ENCODE measurements at regions not wholly inside any gene's neighbourhood (a gene's known extent, or its start where the extent isn't known, plus 50 kb on each side); places are given as distances from the start of the nearest gene placed in this dataset.

DNA sequence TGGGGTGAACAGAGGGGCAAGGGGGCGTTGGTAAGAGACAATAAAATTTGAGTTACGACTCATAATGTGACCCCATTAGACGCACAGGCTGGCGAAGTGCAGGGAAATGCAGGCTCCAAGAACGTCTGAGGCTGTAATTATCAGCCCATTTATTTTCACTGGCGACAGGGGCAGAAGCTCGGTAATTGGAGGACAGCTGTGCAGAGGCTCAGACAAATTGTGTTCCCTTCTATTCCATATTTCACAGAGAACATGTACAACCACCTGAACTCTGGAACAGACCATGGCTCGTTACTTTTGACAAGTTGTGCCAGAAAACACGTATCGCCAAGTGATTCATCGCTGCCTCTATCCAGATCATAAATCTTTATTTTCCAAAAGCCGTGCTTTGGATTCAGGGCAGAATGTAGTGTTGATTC, 137.3 kb upstream of the FRMD4A start:
- DNase-seq, result no peak

- DNase-seq, result no peak
Observed at GRCh38 chr10:14466257-14466656, 135.5 kb upstream of the FRMD4A start.

DNA sequence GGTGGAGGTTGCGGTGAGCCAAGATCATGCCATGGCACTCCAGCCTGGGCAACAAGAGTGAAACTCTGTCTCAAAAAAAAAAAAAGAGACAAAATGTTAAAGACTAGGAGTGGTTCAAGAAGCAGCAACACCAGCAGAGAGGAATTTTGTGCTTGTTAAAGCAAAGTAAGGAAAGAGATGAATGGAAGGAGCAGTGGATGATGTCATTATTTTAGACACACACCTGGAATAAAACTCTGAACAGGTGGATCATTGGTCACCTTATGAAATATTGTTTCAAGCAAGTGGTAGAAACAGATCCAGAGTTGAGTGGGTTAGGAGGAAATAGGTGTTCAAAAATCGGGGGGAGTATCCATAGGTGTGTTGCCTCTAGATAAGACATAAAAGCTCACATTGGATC, 129.7 kb upstream of the FRMD4A start:
- DNase-seq, result no peak

DNA sequence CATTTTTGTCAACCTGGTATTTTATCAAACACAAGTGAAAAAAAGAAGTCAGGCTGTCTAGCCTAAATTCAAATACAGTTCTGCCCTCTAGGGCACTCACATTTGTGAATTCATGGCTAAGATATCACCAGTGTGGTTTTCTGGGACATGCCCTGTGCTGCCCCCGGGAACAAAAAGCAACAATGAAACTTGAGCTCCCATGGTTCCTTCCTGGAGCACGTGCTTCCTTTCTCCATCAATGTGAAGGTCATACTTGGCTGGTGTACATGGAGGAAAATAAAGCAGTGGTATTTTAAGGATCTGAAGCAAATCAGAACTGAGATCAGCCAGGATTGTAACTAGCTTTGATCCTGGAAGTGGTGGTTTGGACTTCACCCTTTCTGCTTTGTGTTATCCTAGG, 128.9 kb upstream of the FRMD4A start:
- DNase-seq, result no peak

- no peak for DNase-seq
Observed at GRCh38 chr10:14456870-14457266, 126.1 kb upstream of the FRMD4A start.

DNA sequence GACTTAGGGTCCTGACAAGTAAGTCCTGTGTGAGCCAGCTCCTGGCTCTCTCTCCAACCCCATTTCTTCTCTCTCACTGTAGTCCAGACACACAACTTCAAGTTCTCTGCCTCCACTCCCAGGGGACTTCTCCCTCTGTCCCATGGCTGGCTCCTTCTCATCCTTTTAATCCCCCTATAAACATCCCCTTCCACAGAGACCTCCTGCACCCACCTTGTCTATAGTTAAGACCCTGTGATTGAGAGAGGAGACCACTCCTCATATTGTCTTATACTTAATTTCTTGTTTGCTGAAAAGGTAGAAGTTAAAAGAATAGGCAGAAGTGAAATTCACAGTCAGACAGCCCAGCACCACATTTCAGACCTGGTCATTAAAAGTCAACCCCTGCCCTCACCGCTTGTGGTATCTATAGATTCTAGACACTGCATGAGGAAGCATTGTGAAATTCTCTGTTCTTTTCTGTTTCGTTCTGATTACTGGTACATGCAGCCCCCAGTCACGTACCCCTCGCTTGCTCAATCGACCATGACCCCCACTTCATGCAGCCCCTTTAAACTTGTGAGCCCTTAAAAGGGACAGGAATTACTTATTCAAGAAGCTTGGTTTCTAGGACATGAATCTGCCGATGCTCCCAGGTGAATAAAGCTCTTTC, 125.6 kb upstream of the FRMD4A start:
- DNase-seq, result no peak

DNA sequence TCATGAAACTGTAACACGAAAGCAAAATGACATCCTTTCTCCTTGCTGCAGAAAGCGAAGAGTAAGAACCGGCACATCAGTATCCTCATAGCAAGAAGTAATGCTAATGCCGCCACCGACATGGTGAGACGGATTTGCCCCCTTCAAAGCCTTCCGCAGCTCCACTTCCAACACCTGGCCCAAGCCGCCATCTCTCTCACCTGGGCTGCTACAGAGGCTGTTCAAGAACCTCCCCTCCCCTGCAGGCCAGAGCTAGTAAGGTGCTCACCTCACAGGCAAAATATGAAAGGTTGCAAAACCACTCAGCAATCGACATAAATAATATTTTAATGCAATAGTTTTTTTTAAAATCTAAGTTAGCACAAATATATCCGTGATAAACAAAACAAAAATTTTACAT, 123.9 kb upstream of the FRMD4A start:
- no peak for DNase-seq

GRCh38 chr10:14454206-14454605, 123.5 kb upstream of the FRMD4A start:
- no peak for DNase-seq

DNA sequence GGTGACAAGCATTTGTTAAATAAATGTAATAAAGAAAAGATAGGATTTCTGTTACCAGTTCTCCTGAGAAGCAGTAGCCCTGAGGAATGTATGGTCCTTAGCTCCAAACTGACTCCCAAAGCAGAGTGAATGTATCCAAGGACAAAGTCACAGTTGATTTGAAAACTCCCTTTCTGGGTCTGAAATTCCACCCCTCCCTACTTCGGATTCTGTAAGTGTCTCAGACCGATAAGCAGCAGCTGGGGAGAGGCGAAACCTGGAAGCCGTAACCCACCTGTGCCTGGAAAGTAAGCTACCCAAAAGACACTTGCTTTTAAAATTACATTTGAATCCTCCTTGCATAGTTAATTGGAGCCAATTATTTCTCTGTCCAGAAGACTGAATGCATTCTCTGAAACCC, 122.9 kb upstream of the FRMD4A start:
- no peak for DNase-seq

GRCh38 chr10:14451341-14451740, 120.6 kb upstream of the FRMD4A start:
- no peak for DNase-seq

GRCh38 chr10:14450041-14450491, 119.3 kb upstream of the FRMD4A start:
- no peak for DNase-seq

GRCh38 chr10:14449293-14449815, 118.6 kb upstream of the FRMD4A start:
- DNase-seq, result no peak

- DNase-seq, result no peak
Observed at GRCh38 chr10:14448197-14448990, 117.7 kb upstream of the FRMD4A start.

- no peak for DNase-seq
Observed at GRCh38 chr10:14447094-14447839, 116.5 kb upstream of the FRMD4A start.

GRCh38 chr10:14439451-14440259, 108.9 kb upstream of the FRMD4A start:
- DNase-seq, result no peak

- no peak for DNase-seq
Observed at GRCh38 chr10:14438576-14438975, 107.9 kb upstream of the FRMD4A start.

DNA sequence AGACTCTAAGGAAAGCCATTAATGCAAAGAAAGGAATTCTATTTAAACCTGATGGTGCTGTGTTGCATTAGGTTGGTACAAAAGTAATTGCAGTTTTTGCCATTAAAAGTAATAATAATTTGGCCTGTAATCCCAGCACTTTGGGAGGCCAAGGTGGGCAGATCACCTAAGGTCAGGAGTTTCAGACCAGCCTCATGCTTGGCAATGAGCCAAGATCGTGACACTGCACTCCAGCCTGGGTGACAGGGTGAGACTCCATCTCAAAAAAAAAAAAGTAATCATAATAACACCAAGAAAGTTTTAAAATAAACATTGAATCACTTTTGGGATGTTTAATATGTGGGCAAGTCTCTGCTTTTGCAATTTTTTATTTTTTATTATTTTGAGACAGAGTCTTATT, 107.3 kb upstream of the FRMD4A start:
- peak; percentile 23 for DNase-seq

DNA sequence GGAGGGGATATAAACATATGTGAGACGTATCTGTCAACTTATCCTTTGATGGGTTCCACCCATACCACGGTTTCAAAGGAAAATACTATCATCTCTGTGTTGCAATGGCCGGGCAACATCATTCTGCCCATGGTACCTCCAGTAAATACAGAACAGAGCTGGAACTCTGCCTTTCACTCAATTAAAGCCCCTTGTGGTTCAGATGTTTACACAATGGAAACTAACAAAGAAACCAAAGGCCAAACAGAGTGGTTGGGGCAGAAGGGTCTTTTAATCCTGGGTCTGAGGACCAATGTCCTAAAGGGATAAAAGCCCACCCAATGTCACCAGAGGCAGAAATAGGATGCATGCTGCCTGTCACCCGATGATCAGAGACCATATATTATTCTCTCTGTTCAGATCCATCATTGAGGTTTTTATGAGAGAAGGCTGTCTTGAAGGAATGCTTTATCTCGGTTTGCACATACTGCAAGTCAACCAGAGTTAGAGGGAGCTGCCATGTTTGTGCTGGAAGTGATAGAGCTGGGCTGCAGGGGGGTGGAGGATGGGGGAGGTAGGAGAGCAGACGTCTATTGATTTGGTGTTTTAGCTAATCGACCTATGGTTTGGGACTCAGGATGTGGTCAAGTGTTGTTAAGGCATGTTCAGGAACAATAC, 105.4 kb upstream of the FRMD4A start:
- no peak for DNase-seq

DNA sequence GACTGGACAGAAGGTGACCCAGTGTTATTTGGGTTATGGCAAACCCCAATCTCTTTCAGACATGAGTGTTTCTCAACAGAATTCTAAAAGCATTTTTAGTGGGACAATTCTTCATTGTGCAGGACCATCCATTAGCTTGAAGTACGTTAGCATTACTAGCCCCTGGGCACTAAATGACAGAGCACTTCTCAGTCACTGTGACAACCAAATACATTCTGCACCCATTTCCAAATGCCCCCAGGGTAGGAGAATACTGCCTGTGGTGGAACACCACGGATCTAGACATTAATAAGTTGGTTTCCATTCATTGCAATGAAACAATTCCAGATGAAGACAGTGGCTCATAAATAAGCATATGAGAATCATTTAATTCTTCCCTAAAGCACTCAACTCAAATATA, 102.4 kb upstream of the FRMD4A start:
- DNase-seq, result no peak

DNA sequence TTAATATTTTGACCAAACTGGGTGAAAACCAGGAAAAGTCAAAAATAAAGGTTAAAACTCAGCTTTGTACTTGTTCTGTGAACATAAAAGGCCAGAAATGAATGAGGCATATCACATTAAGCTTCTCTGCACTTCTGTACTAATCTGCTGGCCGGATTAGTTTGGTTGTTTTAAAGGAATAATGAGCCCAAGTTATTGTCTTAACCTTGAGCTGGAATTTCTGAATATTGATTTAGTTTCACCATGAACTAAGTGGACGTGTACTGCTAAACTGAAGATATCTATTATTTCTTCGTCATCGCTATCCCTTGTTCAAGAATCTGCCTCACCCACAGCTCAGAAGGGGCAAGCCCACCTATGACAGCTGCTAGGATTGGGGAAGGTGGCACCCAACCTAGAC, 101.1 kb upstream of the FRMD4A start:
- no peak for DNase-seq

DNA sequence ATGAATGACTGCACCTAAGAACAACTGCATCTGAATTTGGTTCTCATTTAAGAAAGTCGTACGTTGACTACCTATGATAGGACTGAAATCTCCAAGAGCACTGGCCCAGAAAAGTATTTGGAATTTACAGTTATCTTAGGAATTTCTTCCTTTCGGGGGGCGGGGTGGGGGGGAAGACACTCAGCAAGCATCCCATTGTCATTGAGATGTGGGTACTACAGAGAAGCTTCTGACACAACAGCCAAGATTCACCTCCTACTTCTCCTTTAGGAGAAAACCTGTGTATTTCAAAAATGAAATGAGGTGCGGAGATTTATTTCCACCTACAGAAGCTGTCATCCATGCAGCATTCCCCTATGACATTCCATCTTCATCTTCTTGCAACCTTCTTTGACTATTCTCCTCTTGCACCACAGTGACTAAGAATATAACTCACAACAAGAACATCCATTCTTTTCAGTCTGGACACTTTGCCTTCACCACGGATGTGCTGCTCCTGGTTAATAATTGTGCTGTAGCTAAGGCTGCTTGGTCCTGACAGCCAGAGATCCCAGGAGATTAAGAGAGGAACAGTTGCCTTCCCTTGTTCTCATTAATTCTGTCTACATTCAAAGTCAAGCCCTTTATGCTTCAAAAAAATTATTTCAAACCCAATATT, 98.4 kb upstream of the FRMD4A start:
- DNase-seq, result no peak

DNA sequence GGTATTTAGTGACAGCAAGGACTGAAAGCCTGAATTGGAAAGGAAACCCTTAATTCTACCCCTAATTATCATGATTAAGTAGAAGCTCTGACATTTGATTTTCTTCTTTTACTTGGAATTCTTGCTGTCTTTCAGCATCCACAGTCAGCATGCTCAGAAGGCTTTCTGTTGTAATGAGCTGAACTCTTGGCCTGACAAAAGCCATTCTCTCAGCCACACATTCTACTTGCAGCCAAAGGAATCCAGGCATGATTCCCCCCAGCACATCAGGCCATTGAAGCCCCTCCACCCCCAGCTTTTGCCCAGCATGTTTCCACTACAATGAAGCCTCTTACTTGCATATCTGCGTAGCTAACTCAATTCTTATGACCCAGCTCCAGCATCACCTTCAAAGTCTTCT, 94.3 kb upstream of the FRMD4A start:
- no peak for DNase-seq
